ENCODE measurements at regions not wholly inside any gene's neighbourhood (a gene's known extent, or its start where the extent isn't known, plus 50 kb on each side); places are given as distances from the start of the nearest gene placed in this dataset.

DNA sequence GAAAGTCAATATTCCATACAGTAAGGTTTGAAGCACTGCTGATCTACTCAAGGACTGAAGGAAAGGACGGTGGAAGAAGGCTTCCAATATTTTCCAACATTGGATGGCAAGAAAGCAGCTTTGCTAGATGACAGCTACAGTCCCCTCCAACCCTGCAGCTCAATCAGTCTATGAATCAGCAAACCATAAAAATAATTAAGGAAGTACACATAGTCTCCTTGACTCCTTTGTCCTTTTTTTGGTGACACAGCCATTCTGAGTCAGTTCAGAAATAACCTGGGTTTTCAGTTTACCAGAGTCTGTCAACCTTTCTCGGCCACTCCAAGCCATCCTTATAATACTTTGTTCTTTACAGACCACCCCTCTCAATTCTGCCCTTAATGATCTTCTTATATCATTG lies 232.5 kb downstream of the IBTK start:
- no peak for DNase-seq (ENCODE audit: low spot score)

DNA sequence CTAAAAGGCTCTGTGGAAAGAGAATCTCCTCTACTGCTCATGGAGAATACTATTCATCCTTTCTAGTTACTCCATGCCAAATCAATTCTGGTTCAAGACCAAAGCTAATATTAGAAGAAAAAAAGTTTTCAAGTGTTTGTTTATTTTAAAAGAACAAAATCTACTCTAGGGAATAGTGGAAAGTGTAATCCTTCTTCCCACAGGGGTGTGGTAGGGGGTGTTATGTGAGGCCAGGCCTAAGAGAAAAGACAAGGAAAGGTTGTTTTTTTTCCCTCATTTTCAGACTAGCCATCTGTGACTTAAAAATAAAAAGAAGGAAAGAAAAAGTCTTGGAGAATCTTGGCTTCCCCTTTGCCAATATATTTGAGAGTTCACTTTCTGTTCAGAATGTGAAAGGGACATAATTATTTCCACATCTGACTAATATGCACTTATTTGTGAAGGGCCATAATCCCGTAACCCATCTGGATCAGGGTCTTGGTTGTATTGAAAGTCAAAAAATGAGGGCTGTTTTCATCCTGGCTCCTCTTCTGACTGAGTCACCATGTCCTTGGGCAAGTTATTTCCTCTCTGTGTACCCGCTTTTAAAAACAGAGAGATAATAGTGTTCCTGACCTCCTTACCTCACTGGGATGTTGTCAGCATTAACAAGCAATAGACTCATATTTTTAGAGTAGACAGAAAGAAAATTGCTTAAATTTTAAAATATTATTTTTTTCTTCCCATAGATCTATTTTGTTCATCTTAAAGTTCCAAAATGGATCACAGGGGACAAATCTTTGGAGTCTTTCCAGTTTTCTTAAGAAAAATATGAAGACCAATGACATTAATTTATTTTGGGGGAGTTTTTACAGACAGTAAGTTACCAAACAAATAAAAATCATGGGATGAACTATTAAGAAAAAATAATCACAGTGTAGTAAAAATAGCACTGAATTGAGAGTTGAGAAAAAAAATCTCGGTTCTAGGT lies 233.7 kb downstream of the IBTK start:
- no peak for DNase-seq (ENCODE audit: low spot score)

DNA sequence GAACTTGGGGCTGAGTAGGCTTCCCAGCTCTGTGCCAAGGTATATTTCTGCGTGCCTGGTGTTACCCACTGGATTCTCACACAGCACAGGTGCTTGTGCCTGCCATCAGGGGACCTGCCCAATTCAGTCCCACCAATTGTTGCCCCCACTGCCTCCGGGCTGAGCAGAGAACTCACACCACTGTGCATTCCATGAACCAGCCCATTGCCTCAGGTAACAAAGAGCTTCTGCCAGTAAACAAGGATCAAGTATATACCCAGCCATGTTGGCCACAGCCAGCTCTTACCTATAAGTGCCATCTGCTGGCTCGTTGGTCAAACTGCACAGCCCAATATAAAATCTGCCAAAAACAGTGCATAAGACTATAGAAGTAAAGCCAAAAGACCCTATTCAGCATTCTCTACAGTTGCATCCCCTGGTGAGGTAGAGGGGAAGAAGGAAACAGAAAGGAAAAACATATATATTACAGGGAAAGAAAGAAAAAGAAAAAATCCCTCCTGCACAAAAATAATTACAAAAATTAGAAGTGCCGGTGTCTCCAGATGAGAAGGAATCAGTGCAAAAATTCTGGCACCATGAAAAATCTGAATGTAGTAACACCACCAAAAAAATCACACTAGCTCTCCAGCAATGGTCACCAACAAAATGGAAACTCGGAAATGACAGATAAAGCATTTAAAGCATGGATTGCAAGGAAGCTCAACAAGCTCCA lies 241.4 kb downstream of the IBTK start:
- peak; percentile 22 for DNase-seq (ENCODE audit: low spot score)

DNA sequence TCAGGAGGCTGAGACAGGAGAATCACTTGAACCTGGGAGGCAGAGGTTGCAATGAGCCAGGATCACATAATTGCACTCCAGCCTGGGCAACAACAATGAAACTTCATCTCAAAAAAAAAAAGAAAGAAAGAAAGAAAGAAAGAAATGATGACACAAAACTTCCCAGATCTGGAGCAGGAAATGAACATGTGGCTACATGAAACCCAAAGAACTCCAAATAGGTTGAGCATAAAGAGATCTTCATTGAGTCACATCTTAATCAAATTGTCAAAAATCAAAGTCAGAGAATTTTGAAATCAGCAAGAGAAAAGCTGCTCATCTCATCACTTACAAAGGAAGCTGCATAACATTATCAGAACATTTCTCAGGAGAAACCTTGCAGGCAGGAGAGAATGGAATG lies 247.0 kb downstream of the IBTK start:
- no peak for DNase-seq (ENCODE audit: low spot score)

DNA sequence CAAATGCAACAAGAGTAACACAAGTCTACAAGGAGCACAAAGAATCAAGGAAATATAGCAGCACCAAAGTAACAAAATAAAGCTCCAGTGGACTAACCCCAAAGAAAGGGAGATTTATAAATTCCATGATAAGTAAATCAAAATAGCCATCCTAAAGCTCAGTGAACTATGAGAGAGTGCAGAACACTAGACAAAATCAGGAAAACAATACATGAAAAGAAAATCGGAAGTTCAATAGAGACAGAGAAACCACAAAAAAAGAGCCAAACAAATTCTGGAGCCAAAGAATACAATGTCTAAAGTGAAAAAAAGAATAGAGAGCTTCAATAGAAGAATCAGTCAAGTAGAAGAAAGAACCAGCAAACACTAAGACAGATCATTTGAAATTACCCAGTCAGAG lies 247.3 kb upstream of the TENT5A start:
- DNase-seq (ENCODE audit: low spot score), result no peak

DNA sequence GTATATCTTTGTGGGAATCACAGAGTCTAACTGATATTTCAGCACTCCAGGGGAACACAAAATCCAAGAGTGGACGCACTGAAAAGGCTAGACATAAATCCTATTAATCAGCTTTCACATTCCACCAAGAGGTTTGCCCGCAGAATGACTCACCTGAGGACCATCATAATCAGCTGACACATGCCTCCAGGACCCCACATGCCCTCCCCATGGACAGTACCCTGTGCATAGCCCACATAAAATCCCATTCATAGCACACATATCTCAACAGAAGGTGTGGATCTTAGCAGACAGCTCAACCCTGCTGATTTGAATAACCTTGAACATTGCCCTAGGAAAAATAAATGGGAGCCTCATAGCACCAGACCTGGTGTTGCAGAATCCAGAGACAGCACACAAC lies 246.8 kb upstream of the TENT5A start:
- DNase-seq (ENCODE audit: low spot score), result no peak

DNA sequence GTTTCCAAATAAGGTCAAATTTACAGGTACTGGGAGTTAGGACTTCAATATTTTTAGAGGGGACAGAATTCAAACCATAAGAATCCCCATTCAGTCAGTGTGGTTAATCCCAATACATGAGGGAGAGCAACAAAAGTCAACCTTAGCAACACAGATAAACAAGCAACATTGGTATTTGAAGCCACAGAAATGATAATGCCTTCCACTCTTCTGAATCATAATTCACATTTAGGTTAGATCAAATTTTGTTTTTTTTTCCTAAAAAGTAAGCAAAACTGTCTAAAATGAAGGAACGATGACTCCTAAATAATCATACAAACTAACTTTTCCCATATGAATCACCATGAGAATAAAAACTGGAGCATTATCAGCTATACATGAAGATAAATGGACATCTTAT lies 246.0 kb upstream of the TENT5A start:
- DNase-seq (ENCODE audit: low spot score), result no peak

DNA sequence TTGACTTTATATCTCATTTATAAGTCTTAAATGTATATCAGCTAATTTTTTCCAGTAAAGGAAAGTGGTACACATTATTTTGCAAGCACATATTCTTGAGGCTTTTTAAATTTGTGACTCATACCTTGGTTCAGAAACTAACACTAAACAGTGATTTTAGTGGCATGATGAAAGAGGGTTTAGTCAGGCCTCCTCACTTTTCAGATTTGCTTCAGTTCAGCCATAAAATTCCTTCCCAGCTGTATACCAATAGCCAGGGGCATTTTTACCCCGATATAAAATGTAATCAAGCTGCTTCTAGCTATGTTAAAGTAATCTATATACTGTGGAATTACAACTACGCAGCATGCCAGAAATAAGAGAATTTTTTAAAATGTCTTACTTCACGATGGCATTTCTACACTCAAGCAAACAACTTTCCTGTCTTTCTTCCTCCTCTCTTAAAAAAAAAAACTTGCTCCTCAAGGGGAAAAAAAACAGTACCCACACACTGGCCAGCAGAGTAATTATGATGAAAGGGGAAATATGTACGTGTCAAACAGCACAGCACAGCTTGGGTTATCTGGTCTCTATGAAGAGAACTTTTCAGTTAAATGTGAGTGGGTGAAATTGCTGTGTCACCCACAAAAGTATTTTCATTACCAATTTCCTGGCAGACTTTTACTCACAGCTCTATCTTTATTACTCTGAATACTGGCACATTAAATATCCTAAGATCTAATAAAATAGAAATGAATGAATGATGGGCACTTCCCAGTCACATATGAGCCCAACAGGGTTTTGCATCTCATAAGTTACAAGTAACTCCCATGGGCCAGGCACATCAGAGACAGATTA lies 244.8 kb upstream of the TENT5A start:
- no peak for DNase-seq (ENCODE audit: low spot score)

DNA sequence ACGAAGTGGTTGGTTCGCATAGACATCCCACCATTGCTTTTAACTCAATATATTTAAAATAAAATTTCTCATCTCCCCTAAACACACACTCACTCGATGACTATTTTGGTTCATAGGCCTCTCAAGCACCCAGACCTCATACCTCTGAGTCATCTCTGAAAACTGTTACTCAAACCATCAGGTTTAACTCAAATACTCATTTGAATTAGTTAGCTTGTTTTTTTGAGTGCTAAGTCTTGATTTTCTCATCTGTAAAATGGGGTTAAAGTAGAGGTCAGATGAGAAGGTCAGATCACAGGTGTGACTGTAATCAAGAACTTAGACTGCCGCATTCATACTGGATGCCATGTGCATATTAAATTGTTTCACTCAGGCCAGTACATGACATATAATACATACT lies 243.9 kb upstream of the TENT5A start:
- no peak for DNase-seq (ENCODE audit: low spot score)

DNA sequence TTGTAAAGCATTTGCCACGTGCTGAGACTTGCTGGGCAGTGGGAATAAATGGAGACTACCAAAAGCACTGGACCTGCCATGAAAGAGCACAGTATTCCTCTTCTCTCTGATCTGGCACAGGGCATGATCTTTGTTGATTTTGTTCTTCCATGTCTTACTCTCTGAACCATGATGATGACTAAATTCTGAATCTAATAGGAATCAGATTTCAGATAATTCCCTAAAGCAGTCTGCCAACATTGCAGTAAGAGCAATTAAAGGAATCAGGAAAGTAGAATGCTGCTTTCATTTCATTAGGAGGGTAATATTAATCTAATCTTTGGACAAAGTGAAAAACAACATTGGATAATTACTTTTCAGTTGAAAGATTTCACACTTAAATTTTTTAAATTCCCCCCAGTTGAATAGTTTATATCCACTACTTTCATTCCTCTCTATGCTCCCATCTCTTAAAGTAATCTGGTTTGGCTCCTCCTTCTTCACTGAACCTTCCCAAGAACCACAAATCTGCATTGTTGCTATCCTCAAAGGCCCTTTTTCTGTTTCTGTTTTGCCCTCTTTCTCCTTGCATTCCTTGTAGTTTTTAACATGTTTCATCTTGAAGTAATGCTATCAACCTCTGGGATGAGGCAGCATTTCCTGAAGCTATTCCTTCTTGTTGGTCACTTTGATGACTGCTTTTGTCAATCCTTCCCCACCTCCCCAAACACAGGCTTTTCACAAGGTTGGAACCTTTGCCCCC lies 243.2 kb upstream of the TENT5A start:
- no peak for DNase-seq (ENCODE audit: low spot score)

DNA sequence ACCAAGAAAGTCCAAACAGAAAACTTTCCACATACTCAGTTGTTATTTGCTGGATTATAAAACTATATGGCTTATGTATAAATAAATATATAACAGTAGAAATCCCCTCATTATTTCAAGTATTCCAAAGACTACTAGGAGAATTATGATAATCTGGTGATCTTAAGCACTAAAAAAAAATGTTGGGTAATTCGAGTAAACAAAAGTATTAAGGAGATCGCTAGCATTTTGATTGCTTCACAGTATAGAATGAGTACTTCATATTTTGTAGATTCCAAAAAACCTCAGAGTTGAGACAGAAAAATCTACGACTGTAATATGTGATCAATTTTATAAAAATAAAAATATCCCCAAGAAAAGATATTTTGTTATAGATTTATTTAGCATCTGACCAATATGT lies 236.4 kb upstream of the TENT5A start:
- DNase-seq (ENCODE audit: low spot score), result no peak

DNA sequence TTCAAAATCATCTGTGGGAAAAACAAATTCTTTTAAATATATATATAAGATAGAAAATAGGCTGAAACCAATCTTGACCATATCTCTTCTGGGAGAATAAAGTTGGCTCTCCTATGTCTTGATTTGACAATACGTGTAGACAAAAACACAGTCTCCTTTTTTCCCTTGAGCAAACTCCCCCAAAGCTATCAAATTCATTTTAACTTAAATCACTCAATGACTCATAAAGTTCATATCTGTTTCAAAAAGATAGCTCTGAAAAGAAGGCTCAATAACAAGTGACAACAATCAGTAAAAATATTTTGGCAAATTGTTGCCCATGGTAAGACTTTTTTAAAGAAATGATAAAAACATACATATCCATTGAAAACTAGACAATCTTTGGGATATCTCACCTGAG lies 236.0 kb upstream of the TENT5A start:
- no peak for DNase-seq (ENCODE audit: low spot score)

DNA sequence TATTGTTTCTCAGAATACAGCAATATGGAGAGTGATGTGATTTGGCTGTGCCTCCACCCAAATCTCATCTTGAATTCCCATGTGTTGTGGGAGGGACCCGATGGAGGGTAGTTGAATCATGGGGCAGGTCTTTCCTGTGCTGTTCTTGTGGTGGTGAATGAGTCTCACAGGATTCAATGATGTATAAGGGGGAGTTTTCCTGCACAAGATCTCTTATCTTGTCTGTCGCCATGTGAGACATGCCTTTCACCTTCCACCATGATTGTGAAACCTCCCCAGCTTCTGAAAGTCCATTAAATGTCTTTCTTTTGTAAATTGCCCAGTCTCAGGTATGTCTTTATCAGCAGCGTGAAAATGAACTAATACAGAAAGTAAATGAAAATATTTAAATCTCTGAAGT lies 234.8 kb upstream of the TENT5A start:
- no peak for DNase-seq (ENCODE audit: low spot score)

DNA sequence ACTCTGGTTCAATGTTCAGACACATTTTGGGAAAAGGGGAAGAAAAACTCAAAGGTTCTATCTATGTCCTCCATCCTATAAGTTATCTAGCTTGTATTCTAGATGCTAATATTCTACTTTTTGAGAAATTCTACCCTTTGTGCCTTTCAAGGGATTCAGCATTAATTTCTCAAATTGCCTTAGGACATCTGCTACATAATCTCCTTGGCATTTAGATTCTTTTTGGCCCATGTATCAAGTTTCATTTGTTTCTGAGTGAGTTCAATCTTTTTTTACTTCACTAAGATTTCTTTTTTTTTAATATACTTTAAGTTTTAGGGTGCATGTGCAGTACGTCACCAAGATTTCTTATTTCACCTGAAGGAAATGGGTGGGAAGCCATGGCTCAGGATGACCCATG lies 232.7 kb upstream of the TENT5A start:
- DNase-seq (ENCODE audit: low spot score), result no peak

DNA sequence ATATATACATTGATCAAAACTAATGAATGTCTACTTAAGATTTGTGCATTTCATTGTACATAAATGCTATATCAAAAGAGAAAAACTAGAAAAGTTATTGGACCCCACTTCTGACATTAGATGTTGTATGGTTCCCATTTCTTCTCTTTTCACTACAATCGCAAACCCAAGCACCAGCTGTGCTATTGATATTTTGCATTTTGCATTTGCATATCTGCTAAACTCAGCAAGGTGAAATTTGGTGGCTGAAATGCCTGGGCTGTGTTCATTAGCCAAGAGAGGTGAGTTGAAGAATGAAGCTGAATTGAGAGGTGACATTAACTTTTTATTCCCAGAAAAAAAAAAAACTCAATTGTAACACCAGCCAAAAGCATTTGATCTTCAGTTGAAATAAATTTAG lies 232.1 kb upstream of the TENT5A start:
- DNase-seq (ENCODE audit: low spot score), result no peak

DNA sequence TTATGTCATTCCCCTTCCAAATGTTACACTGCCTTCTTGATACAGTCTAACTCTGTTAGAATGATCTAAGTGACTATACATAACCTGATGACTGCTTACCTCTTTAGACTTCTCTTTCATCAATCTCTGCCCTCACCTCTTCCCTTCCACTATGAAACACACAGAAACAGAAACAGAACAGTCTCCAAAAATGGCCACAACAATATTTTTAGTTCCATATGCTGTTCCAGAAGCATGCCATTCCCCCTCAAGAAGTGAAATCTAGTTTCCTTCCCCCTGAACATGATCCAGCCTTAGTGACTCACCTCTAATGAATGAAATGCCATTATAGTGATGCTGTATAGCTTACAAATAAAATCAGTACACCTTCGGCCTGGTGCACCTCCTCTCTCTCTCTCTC lies 229.3 kb upstream of the TENT5A start:
- no peak for DNase-seq (ENCODE audit: low spot score)

DNA sequence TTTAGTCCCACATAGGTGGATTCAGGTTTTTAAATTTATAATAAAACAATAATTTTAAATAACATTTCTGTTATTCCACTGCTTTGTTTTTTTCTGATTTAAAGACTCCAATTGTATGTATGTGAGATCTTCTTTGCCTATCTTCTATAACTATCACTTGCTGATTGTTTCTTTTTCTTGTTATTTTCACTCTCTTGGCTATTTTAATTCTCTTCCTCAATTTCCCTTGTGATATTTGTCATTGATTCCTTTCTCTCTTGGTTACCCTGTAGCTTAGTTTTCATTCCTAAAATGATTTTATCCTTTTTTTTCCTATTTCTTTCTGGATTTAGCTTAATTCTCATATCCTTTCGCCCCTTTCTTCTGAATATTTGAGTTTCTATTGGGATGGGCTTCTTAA lies 227.3 kb upstream of the TENT5A start:
- DNase-seq (ENCODE audit: low spot score), result no peak

DNA sequence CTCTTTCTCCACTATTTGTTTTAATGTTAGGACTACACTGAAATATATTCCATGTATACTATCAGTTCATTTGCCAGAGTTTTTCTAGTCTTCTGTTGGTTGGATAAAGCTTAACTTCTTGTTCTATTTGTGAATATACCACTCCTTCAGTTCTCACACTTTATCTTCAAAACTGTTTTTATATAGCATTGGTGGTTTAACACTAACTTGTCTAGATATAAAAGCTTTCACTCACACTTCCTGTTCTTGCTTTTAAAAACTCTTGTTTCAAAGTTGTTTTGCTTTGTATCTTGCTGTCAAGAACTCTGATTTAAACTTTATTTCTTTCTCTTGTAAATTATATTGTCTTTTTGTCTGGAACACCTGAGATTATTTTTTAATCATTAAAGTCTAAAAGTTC lies 226.8 kb upstream of the TENT5A start:
- DNase-seq (ENCODE audit: low spot score), result no peak

DNA sequence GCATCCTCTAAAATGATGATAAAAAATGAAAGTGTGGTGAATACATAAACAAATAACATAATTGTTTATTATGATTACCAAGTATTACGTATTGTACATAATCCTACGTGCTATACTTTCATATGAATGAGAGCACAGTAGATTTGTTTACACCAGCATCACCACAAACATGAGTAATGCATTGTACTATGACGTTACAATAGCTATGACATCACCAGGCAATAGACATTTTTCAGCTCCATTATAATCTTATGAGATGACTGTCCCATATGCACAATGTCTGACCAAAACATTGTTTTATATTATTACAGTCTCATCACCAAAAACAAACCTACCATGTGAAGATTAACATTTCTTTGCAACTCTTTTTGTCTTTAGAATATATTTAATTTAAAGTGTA lies 225.7 kb upstream of the TENT5A start:
- no peak for DNase-seq (ENCODE audit: low spot score)

DNA sequence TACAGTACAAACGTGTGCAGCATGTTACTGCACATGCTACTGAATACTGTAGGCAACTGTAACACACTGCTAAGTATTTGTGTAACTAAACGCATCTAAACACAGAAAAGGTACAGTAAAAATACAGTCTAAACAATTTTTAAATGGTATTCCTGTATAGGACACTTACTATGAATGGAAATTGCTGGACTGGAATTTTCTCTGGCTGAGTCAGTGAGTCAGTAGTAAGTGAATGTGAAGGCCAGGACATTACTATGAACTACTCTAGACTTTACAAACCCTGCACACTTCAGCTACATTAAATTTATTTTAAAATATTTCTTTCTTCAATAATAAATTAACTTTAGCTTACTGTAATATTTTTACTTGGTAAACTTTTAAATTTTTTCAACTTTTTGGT lies 225.0 kb upstream of the TENT5A start:
- no peak for DNase-seq (ENCODE audit: low spot score)

DNA sequence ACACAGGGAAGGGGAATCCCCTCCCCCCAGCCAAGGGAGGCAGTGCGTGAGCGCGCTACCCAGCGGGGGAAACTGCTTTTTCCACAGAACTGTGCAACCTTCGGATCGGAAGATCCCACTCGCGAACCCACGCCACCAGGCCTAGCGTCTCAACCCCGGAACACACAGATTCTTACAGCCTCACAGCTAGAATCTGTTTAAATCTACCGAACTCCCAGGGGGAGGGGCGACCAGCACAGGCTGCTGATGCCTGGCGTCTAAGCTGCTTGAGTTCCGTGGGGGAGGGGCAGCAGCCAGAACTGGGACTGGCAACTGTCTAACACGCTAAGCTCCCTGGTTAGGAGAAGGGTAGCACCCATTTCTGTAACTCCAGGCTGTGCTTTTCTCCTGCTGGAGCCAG lies 217.3 kb upstream of the TENT5A start:
- no peak for DNase-seq (ENCODE audit: low spot score)

DNA sequence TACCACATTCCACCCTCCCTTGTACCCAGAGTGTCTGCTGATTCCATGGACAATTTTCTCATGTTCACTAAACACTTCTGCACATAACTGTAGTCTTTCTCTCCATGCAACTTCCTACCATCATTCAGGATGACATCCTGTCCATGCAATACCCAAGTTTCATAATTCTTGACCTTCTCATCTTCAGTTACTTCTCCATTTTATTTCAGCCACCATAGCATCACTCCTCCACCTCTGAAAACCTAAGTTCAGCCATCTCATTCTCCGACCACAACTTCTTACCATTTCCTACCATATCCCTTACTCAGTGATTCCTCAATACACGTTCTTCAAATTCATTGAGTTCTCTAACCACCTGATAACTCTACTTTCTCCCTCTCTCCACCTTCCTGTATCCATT lies 216.5 kb upstream of the TENT5A start:
- DNase-seq (ENCODE audit: low spot score), result no peak
